ENCODE measurements at regions not wholly inside any gene's neighbourhood (a gene's known extent, or its start where the extent isn't known, plus 50 kb on each side); places are given as distances from the start of the nearest gene placed in this dataset.

- TF ChIP-seq POLR2A (IDR thresholded peaks at IDR 0.05): no peak
- no peak for TF ChIP-seq POLR2AphosphoS5 (IDR thresholded peaks at IDR 0.05)
- no peak for TF ChIP-seq CTCF (IDR thresholded peaks at IDR 0.05)
- TF ChIP-seq EP300 (IDR thresholded peaks at IDR 0.05): no peak
Observed at GRCh38 chr1:191074881-191075280, 597.2 kb upstream of the BRINP3 start.

Measured in suprapubic skin (tissue), 4 donors.